GM23338 (cell line): ENCODE measurements at regions not wholly inside any gene's neighbourhood (a gene's known extent, or its start where the extent isn't known, plus 50 kb on each side); places are given as distances from the start of the nearest gene placed in this dataset.

Experiments used
- ATAC-seq: fragments of 200-7000 bp; cut with Tn5 transposase; 3 replicates; pipeline ENCODE4 v1.9.1; 2020
- DNase-seq: peaks from one replicate; pipeline ENCODE4 v3.0.0-alpha.2; 2015; ENCODE audit warnings: low spot score
- H2AFZ ChIP-seq: fragments of 200-600 bp; sonication (generic); 2 replicates; pipeline ENCODE4 v1.8.0; 2016; ENCODE audit warnings: antibody characterized with exemption, mild to moderate bottlenecking, moderate library complexity
- H3F3A ChIP-seq: fragments of 200-600 bp; sonication (generic); replicated peaks from 2 replicates; pipeline ENCODE4 v1.8.0; 2017; ENCODE audit warnings: antibody characterized with exemption, mixed run types, low read depth
- H3K27ac ChIP-seq: fragments of 200-600 bp; sonication (generic); 2 replicates; pipeline ENCODE4 v1.6.1; 2016; ENCODE audit warnings: low read depth
- H3K27me3 ChIP-seq: fragments of 200-600 bp; sonication (generic); 2 replicates; pipeline ENCODE4 v1.8.0; 2016; ENCODE audit warnings: mild to moderate bottlenecking, mixed run types, moderate library complexity; ENCODE audit not compliant: insufficient read depth
- H3K36me3 ChIP-seq: fragments of 200-600 bp; sonication (generic); 2 replicates; pipeline ENCODE4 v1.8.0; 2016; ENCODE audit warnings: mild to moderate bottlenecking; ENCODE audit not compliant: insufficient read depth
- H3K4me1 ChIP-seq: fragments of 200-600 bp; sonication (generic); 2 replicates; pipeline ENCODE4 v1.8.0; 2016; ENCODE audit warnings: mild to moderate bottlenecking, moderate library complexity; ENCODE audit not compliant: insufficient read depth
- H3K4me2 ChIP-seq: fragments of 200-600 bp; sonication (generic); 2 replicates; pipeline ENCODE4 v1.7.1; 2017; ENCODE audit warnings: mixed run types
- H3K4me3 ChIP-seq: fragments of 200-600 bp; sonication (generic); 2 replicates; pipeline ENCODE4 v1.6.1; 2016; ENCODE audit warnings: mixed run types
- H3K79me2 ChIP-seq: fragments of 200-600 bp; sonication (generic); replicated peaks from 2 replicates; pipeline ENCODE4 v1.8.0; 2017; ENCODE audit warnings: mild to moderate bottlenecking; ENCODE audit not compliant: insufficient read depth
- H3K9me2 ChIP-seq: fragments of 200-600 bp; sonication (generic); 2 replicates; pipeline ENCODE4 v1.8.0; 2017; ENCODE audit not compliant: insufficient read depth
- H4K20me1 ChIP-seq: fragments of 200-600 bp; sonication (generic); replicated peaks from 2 replicates; pipeline ENCODE4 v1.8.0; 2017; ENCODE audit warnings: mild to moderate bottlenecking; ENCODE audit not compliant: insufficient read depth
- H3K27ac Mint-ChIP-seq: 2 replicates; pipeline ENCODE4 v1.8.0; 2020; ENCODE audit warnings: inconsistent platforms, mild to moderate bottlenecking, moderate library complexity, mixed read lengths
- H3K27me3 Mint-ChIP-seq: 3 replicates; pipeline ENCODE4 v1.8.0; 2022; ENCODE audit warnings: low read depth, mild to moderate bottlenecking, moderate library complexity, mixed read lengths, inconsistent platforms; ENCODE audit not compliant: insufficient read depth, poor library complexity
- H3K36me3 Mint-ChIP-seq: 3 replicates; pipeline ENCODE4 v1.8.0; 2021; ENCODE audit warnings: low read depth, mild to moderate bottlenecking, inconsistent platforms, moderate library complexity, mixed read lengths
- H3K4me1 Mint-ChIP-seq: 3 replicates; pipeline ENCODE4 v1.8.0; 2020; ENCODE audit warnings: mild to moderate bottlenecking, inconsistent platforms, mixed read lengths
- H3K4me3 Mint-ChIP-seq: 3 replicates; pipeline ENCODE4 v1.8.0; 2021; ENCODE audit warnings: moderate library complexity, mild to moderate bottlenecking, inconsistent platforms, mixed read lengths
- H3K9me3 Mint-ChIP-seq: 3 replicates; pipeline ENCODE4 v1.8.0; 2020; ENCODE audit warnings: moderate library complexity, mild to moderate bottlenecking, inconsistent platforms, mixed read lengths
- EZH2 ChIP-seq: fragments of 200-600 bp; sonication (generic); IDR thresholded peaks from one replicate; pipeline ENCODE4 v1.8.0; 2017; ENCODE audit warnings: antibody characterized with exemption, mild to moderate bottlenecking, low read depth; ENCODE audit not compliant: unreplicated experiment
- STAT1 ChIP-seq: IDR thresholded peaks from one replicate; pipeline ENCODE4 v1.6.1; 2016; ENCODE audit warnings: antibody characterized with exemption; ENCODE audit not compliant: unreplicated experiment
- ZNF331 ChIP-seq: fragments of 250-450 bp; sonication (Bioruptor Pico); IDR thresholded peaks from 2 replicates; pipeline ENCODE4 v1.5.0; 2020; ENCODE audit warnings: low read depth, mild to moderate bottlenecking, moderate library complexity
- TF ChIP-seq, protein P1 (sequence below): IDR thresholded peaks from 2 replicates; pipeline ENCODE4 v1.6.1; 2016; ENCODE audit warnings: antibody characterized with exemption
- TF ChIP-seq, protein P2 (sequence below), 2 experiments: fragments of 200-600 bp in 1 of 2; sonication (generic) in 1 of 2; conservative IDR thresholded peaks; 2 replicates each; pipeline versions ENCODE4 v1.5.1 to v1.6.1; 2016 to 2017; ENCODE audit warnings: antibody characterized with exemption in 2 of 2, low read depth in 2 of 2, mild to moderate bottlenecking in 2 of 2, moderate library complexity in 1 of 2
- TF ChIP-seq, protein P3 (sequence below): IDR thresholded peaks from one replicate; pipeline ENCODE4 v1.6.1; 2018; ENCODE audit warnings: antibody characterized with exemption; ENCODE audit not compliant: unreplicated experiment
- TF ChIP-seq, protein P4 (sequence below): fragments of 250-450 bp; sonication (Bioruptor Pico); IDR thresholded peaks from 2 replicates; pipeline ENCODE4 v1.5.0; 2020; ENCODE audit warnings: mild to moderate bottlenecking, moderate library complexity

DNA sequence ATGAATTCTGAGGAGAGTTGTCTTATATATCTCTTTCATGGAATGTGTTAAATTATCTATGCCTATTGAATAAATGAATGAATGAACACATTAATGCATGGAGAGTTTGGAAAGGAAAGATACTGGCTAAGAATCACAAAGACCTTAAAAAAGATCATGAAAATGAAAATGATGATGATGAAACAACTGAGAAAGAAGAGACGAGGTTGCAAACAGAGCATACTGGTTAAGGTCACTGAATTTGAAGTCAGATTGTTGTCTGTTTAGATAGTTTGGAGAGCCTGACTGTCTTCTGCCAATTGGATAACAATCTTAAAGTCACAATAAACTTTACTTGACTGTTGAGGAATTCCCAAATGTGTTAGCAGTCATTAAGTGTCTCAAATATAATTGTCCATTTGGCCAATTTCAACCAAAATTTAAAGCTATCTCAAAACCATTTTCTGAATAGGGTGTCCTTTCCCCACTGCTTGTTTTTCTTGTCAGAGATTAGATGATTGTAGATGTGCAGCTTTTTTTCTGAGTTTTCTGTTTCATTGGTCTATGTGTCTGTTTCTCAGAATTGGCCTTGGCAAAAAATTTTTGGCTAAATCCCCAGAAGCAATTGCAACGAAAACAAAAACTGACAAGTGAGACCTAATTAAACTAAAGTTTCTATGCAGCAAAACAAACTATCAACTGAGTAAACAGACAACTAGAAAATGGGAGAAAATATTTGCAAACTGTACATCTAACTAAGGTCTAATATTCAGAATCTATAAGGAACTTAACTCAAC, 132.2 kb downstream of the PTGER3 start:
- Histone ChIP-seq H3K4me1 (no peaks in the 10 kb centered on the region), H3K79me2 (no peaks in the 10 kb centered on the region), H3K4me3 (no peak overlapping the region), H2AFZ (no peak overlapping the region), H3F3A (no peaks in the 10 kb centered on the region), H3K27me3 (no peaks in the 10 kb centered on the region), H4K20me1 (no peaks in the 10 kb centered on the region), H3K27ac (no peak overlapping the region), H3K4me2 (no peak overlapping the region), H3K36me3 (no peaks in the 10 kb centered on the region), H3K9me2 (0 out of 2 replicates have a peak, but pooled peaks cover 3% of the 10 kb centered on the region)
- DNase-seq = no peak
- TF ChIP-seq ZNF331 (no peak), EZH2 (no peak), STAT1 (no peak)
- TF ChIP-seq, protein P1, sequence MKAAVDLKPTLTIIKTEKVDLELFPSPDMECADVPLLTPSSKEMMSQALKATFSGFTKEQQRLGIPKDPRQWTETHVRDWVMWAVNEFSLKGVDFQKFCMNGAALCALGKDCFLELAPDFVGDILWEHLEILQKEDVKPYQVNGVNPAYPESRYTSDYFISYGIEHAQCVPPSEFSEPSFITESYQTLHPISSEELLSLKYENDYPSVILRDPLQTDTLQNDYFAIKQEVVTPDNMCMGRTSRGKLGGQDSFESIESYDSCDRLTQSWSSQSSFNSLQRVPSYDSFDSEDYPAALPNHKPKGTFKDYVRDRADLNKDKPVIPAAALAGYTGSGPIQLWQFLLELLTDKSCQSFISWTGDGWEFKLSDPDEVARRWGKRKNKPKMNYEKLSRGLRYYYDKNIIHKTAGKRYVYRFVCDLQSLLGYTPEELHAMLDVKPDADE = no peak
- TF ChIP-seq, protein P2, sequence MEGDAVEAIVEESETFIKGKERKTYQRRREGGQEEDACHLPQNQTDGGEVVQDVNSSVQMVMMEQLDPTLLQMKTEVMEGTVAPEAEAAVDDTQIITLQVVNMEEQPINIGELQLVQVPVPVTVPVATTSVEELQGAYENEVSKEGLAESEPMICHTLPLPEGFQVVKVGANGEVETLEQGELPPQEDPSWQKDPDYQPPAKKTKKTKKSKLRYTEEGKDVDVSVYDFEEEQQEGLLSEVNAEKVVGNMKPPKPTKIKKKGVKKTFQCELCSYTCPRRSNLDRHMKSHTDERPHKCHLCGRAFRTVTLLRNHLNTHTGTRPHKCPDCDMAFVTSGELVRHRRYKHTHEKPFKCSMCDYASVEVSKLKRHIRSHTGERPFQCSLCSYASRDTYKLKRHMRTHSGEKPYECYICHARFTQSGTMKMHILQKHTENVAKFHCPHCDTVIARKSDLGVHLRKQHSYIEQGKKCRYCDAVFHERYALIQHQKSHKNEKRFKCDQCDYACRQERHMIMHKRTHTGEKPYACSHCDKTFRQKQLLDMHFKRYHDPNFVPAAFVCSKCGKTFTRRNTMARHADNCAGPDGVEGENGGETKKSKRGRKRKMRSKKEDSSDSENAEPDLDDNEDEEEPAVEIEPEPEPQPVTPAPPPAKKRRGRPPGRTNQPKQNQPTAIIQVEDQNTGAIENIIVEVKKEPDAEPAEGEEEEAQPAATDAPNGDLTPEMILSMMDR (conservative IDR thresholded peaks at IDR 0.05; ENCODE audit: low read depth in 2 of 2) = no peak
- TF ChIP-seq, protein P3, sequence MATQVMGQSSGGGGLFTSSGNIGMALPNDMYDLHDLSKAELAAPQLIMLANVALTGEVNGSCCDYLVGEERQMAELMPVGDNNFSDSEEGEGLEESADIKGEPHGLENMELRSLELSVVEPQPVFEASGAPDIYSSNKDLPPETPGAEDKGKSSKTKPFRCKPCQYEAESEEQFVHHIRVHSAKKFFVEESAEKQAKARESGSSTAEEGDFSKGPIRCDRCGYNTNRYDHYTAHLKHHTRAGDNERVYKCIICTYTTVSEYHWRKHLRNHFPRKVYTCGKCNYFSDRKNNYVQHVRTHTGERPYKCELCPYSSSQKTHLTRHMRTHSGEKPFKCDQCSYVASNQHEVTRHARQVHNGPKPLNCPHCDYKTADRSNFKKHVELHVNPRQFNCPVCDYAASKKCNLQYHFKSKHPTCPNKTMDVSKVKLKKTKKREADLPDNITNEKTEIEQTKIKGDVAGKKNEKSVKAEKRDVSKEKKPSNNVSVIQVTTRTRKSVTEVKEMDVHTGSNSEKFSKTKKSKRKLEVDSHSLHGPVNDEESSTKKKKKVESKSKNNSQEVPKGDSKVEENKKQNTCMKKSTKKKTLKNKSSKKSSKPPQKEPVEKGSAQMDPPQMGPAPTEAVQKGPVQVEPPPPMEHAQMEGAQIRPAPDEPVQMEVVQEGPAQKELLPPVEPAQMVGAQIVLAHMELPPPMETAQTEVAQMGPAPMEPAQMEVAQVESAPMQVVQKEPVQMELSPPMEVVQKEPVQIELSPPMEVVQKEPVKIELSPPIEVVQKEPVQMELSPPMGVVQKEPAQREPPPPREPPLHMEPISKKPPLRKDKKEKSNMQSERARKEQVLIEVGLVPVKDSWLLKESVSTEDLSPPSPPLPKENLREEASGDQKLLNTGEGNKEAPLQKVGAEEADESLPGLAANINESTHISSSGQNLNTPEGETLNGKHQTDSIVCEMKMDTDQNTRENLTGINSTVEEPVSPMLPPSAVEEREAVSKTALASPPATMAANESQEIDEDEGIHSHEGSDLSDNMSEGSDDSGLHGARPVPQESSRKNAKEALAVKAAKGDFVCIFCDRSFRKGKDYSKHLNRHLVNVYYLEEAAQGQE = no peak
- TF ChIP-seq, protein P4, sequence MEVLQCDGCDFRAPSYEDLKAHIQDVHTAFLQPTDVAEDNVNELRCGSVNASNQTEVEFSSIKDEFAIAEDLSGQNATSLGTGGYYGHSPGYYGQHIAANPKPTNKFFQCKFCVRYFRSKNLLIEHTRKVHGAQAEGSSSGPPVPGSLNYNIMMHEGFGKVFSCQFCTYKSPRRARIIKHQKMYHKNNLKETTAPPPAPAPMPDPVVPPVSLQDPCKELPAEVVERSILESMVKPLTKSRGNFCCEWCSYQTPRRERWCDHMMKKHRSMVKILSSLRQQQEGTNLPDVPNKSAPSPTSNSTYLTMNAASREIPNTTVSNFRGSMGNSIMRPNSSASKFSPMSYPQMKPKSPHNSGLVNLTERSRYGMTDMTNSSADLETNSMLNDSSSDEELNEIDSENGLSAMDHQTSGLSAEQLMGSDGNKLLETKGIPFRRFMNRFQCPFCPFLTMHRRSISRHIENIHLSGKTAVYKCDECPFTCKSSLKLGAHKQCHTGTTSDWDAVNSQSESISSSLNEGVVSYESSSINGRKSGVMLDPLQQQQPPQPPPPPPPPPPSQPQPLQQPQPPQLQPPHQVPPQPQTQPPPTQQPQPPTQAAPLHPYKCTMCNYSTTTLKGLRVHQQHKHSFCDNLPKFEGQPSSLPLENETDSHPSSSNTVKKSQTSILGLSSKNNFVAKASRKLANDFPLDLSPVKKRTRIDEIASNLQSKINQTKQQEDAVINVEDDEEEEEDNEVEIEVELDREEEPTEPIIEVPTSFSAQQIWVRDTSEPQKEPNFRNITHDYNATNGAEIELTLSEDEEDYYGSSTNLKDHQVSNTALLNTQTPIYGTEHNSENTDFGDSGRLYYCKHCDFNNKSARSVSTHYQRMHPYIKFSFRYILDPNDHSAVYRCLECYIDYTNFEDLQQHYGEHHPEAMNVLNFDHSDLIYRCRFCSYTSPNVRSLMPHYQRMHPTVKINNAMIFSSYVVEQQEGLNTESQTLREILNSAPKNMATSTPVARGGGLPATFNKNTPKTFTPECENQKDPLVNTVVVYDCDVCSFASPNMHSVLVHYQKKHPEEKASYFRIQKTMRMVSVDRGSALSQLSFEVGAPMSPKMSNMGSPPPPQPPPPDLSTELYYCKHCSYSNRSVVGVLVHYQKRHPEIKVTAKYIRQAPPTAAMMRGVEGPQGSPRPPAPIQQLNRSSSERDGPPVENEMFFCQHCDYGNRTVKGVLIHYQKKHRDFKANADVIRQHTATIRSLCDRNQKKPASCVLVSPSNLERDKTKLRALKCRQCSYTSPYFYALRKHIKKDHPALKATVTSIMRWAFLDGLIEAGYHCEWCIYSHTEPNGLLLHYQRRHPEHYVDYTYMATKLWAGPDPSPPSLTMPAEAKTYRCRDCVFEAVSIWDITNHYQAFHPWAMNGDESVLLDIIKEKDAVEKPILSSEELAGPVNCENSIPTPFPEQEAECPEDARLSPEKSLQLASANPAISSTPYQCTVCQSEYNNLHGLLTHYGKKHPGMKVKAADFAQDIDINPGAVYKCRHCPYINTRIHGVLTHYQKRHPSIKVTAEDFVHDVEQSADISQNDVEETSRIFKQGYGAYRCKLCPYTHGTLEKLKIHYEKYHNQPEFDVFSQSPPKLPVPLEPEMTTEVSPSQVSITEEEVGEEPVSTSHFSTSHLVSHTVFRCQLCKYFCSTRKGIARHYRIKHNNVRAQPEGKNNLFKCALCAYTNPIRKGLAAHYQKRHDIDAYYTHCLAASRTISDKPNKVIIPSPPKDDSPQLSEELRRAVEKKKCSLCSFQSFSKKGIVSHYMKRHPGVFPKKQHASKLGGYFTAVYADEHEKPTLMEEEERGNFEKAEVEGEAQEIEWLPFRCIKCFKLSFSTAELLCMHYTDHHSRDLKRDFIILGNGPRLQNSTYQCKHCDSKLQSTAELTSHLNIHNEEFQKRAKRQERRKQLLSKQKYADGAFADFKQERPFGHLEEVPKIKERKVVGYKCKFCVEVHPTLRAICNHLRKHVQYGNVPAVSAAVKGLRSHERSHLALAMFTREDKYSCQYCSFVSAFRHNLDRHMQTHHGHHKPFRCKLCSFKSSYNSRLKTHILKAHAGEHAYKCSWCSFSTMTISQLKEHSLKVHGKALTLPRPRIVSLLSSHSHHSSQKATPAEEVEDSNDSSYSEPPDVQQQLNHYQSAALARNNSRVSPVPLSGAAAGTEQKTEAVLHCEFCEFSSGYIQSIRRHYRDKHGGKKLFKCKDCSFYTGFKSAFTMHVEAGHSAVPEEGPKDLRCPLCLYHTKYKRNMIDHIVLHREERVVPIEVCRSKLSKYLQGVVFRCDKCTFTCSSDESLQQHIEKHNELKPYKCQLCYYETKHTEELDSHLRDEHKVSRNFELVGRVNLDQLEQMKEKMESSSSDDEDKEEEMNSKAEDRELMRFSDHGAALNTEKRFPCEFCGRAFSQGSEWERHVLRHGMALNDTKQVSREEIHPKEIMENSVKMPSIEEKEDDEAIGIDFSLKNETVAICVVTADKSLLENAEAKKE (CRISPR knock-in tag) = no peak
- Mint-ChIP-seq H3K4me1 (no peaks in the 10 kb centered on the region), H3K9me3 (peaks cover 7% of the 10 kb centered on the region; the same call in 1 of the 3 replicates), H3K27ac (no peak overlapping the region), H3K36me3 (peaks cover 2% of the 10 kb centered on the region; the same call in 1 of the 3 replicates), H3K4me3 (no peak overlapping the region), H3K27me3 (no peaks in the 10 kb centered on the region)
- ATAC-seq = no peak
